ENCODE measurements at regions not wholly inside any gene's neighbourhood (a gene's known extent, or its start where the extent isn't known, plus 50 kb on each side); places are given as distances from the start of the nearest gene placed in this dataset.

GRCh38 chr3:153951276-153951675 is 169.9 kb upstream of the ARHGEF26 start:
- Histone ChIP-seq H3K27ac (no peak overlapping the region), H3K27me3 (no peaks in the 10 kb centered on the region), H3K4me3 (no peak overlapping the region), H3K9me3 (no peaks in the 10 kb centered on the region), H3K4me1 (no peaks in the 10 kb centered on the region), H3K36me3 (no peaks in the 10 kb centered on the region)
- DNase-seq (no peak), ATAC-seq (no peak)
- no peak for TF ChIP-seq POLR2A (IDR thresholded peaks at IDR 0.05)
- TF ChIP-seq, protein P1, sequence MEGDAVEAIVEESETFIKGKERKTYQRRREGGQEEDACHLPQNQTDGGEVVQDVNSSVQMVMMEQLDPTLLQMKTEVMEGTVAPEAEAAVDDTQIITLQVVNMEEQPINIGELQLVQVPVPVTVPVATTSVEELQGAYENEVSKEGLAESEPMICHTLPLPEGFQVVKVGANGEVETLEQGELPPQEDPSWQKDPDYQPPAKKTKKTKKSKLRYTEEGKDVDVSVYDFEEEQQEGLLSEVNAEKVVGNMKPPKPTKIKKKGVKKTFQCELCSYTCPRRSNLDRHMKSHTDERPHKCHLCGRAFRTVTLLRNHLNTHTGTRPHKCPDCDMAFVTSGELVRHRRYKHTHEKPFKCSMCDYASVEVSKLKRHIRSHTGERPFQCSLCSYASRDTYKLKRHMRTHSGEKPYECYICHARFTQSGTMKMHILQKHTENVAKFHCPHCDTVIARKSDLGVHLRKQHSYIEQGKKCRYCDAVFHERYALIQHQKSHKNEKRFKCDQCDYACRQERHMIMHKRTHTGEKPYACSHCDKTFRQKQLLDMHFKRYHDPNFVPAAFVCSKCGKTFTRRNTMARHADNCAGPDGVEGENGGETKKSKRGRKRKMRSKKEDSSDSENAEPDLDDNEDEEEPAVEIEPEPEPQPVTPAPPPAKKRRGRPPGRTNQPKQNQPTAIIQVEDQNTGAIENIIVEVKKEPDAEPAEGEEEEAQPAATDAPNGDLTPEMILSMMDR (IDR thresholded peaks at IDR 0.05), result no peak
- intact Hi-C loops (cut with DNase I), result no loop called here
- WGBS (ENCODE audit: insufficient coverage, low coverage, low lambda C conversion rate, missing lambda C conversion rate), result 30% methylated on average over 2 of the region's 2 CpGs

DNA sequence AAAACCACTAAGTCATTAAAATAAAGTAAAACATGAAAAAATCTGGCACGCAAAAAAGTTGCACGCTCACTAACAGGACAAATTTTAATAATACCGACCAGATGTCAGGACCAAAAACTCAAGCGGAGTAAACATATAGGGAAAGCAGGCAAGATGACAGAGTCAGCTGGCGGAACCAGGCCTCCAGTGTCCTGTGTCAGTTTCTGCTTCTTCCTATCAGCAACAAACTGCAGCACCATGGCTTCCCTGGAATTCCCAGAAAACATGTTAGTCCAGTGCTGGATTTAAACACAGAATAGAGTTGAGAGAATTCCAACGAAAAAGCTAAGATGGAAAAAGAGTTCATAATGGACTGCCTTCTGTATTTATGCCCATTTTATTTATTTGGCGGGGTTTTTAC is 169.1 kb upstream of the ARHGEF26 start:
- 67% methylated on average over 7 of the region's 7 CpGs for WGBS (ENCODE audit: insufficient coverage, low coverage, low lambda C conversion rate, missing lambda C conversion rate)

DNA sequence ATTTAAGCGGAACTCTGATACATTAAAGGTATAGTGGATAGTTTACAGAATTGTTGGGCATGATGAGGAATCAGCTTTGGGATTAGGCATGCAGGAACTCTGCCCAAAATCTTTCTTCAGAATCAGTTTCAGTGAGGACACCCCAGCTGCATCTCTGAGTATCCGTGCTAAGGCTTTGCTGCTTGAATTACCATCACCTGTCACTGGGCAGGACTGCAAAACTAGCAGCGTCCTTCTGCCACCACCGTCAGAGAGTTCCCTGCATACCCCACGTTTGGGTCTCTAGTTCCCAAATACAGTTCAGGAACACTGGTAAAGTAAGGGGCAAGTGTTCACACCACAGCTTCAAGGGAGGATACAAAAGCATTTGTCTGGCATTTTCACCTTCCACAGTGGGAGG is 164.6 kb upstream of the ARHGEF26 start:
- Histone ChIP-seq H3K27me3 (no peaks in the 10 kb centered on the region), H3K36me3 (no peaks in the 10 kb centered on the region), H3K27ac (no peak overlapping the region), H3K4me3 (no peak overlapping the region), H3K4me1 (no peaks in the 10 kb centered on the region), H3K9me3 (no peaks in the 10 kb centered on the region)
- 31% methylated on average over 5 of the region's 5 CpGs for WGBS (ENCODE audit: insufficient coverage, low coverage, low lambda C conversion rate, missing lambda C conversion rate)
- intact Hi-C loops (cut with DNase I), result no loop called here
- ATAC-seq (no peak), DNase-seq (no peak)
- TF ChIP-seq, protein P1 (IDR thresholded peaks at IDR 0.05), result no peak
- TF ChIP-seq POLR2A (IDR thresholded peaks at IDR 0.05), result no peak

More for the DNA sequence above, 169.1 kb upstream of the ARHGEF26 start:
- ATAC-seq (no peak), DNase-seq (no peak)
- Histone ChIP-seq H3K27me3 (no peaks in the 10 kb centered on the region), H3K4me3 (no peak overlapping the region), H3K4me1 (no peaks in the 10 kb centered on the region), H3K27ac (no peak overlapping the region), H3K36me3 (no peaks in the 10 kb centered on the region), H3K9me3 (no peaks in the 10 kb centered on the region)
- no peak for TF ChIP-seq POLR2A (IDR thresholded peaks at IDR 0.05)
- TF ChIP-seq, protein P1 (IDR thresholded peaks at IDR 0.05), result no peak
- intact Hi-C loops (cut with DNase I), result no loop called here

- WGBS (ENCODE audit: insufficient coverage, low coverage, low lambda C conversion rate, missing lambda C conversion rate), result 67% methylated on average over 1 of the region's 1 CpG
- TF ChIP-seq, protein P1 (IDR thresholded peaks at IDR 0.05), result no peak
- no peak for TF ChIP-seq POLR2A (IDR thresholded peaks at IDR 0.05)
- H3K4me1 ChIP-seq, result no peaks in the 10 kb centered on the region
- no peak overlapping the region for H3K27ac ChIP-seq
- H3K36me3 ChIP-seq, result no peaks in the 10 kb centered on the region
- no peak for DNase-seq
- no peak for ATAC-seq
- H3K9me3 ChIP-seq, result no peaks in the 10 kb centered on the region
- H3K27me3 ChIP-seq, result no peaks in the 10 kb centered on the region
- H3K4me3 ChIP-seq, result no peak overlapping the region
- intact Hi-C loops (cut with DNase I), result no loop called here
These were observed 163.8 kb upstream of the ARHGEF26 start for GRCh38 chr3:153957421-153957820.
